Esophagus squamous epithelium (tissue), 5 donors: ENCODE measurements at regions not wholly inside any gene's neighbourhood (a gene's known extent, or its start where the extent isn't known, plus 50 kb on each side); places are given as distances from the start of the nearest gene placed in this dataset.
A peak's percentile ranks its signal among the peaks of the same experiment; 100 is the strongest.

Experiments
- DNase-seq: peaks from one replicate; lab custom pipeline; 2025; lab: John Stamatoyannopoulos, UW
- H3K27ac ChIP-seq, 4 donors: fragments of 200-600 bp; sonication (generic); one replicate each; pipeline ENCODE4 v1.5.1; 2016 to 2019; ENCODE audit warnings: mild to moderate bottlenecking in 1 of 4
- H3K27me3 ChIP-seq, 4 donors: fragments of 200-600 bp; sonication (generic); 1 replicate in 3 of 4; 2 replicates in 1 of 4; pipeline versions ENCODE4 v1.5.1 to v1.6.0; 2017 to 2021; ENCODE audit warnings: antibody characterized with exemption in 1 of 4
- H3K36me3 ChIP-seq, 3 donors: fragments of 200-600 bp; sonication (generic); one replicate each; pipeline ENCODE4 v1.5.1; 2016 to 2019
- H3K4me1 ChIP-seq, 3 donors: fragments of 200-600 bp; sonication (generic); one replicate each; pipeline ENCODE4 v1.5.1; 2017 to 2019
- H3K4me3 ChIP-seq, 4 donors: fragments of 200-600 bp; sonication (generic); 1 replicate in 3 of 4; 2 replicates in 1 of 4; pipeline ENCODE4 v1.5.1; 2016 to 2019; ENCODE audit warnings: mild to moderate bottlenecking in 2 of 4, moderate library complexity in 1 of 4
- H3K9me3 ChIP-seq, 3 donors: fragments of 200-600 bp; sonication (generic); one replicate each; pipeline ENCODE4 v1.5.1; 2016 to 2019
- POLR2A ChIP-seq, 4 donors: fragments of 450-650 bp; IDR thresholded peaks; one replicate each; pipeline ENCODE4 v1.6.1; 2017; ENCODE audit warnings: antibody characterized with exemption in 4 of 4, mild to moderate bottlenecking in 4 of 4, moderate library complexity in 3 of 4
- WGBS, 2 donors: methylation state at CpG; one replicate each; pipeline ENCODE4 v1.1.5; 2018; 5-methylcytosine and 5-hydroxymethylcytosine counted together
- intact Hi-C: fragments of 100-400 bp; cut with DNase I; formaldehyde crosslinking; loops from one replicate; pipeline ENCODE4 v1.15.0; 2022
- TF ChIP-seq, protein P1 (sequence below), 6 experiments: fragments of 450-650 bp in 4 of 6; fragments of 200-600 bp in 2 of 6; sonication (generic) in 2 of 6; IDR thresholded peaks; one replicate each; pipeline ENCODE4 v1.5.1; 2016 to 2019; ENCODE audit warnings: antibody characterized with exemption in 6 of 6, mild to moderate bottlenecking in 4 of 6, moderate library complexity in 4 of 6
- donor health status: DM: yes; HTN: yes; CAD: no.

DNA sequence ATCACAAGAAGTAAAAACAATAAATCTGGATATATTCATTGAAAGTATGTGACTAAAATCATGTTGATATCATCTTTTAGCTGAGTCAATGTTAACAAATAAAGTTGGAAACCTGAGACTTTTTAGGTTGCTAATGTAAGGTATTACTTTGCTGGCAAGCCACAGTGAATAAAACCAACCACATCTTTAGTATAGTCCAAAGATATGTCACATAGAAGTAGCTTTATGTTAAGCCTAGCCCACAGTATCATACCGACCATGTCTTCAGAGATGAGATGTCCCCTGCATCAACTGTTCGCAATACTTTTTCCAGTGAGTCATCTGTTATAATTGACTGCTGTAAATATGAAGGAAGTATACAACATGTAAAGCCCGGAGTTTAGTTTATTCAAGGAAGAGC, 107.6 kb upstream of the MCHR2 start:
- Histone ChIP-seq H3K4me1 (no peaks in the 10 kb centered on the region), H3K36me3 (no peaks in the 10 kb centered on the region), H3K9me3 (no peaks in the 10 kb centered on the region), H3K27ac (no peak overlapping the region), H3K4me3 (no peak overlapping the region), H3K27me3 (peaks cover 0 to 16% (median 0%) of the 10 kb centered on the region in 4 donors)
- intact Hi-C loops: no loop called here
- 70 to 76% methylated on average over 3 of the region's 3 CpGs for WGBS, 2 donors
- TF ChIP-seq, protein P1, sequence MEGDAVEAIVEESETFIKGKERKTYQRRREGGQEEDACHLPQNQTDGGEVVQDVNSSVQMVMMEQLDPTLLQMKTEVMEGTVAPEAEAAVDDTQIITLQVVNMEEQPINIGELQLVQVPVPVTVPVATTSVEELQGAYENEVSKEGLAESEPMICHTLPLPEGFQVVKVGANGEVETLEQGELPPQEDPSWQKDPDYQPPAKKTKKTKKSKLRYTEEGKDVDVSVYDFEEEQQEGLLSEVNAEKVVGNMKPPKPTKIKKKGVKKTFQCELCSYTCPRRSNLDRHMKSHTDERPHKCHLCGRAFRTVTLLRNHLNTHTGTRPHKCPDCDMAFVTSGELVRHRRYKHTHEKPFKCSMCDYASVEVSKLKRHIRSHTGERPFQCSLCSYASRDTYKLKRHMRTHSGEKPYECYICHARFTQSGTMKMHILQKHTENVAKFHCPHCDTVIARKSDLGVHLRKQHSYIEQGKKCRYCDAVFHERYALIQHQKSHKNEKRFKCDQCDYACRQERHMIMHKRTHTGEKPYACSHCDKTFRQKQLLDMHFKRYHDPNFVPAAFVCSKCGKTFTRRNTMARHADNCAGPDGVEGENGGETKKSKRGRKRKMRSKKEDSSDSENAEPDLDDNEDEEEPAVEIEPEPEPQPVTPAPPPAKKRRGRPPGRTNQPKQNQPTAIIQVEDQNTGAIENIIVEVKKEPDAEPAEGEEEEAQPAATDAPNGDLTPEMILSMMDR (IDR thresholded peaks at IDR 0.05): no peak
- no peak for TF ChIP-seq POLR2A (IDR thresholded peaks at IDR 0.05)
- DNase-seq: no peak

GRCh38 chr6:100100776-100101175, 106.8 kb upstream of the MCHR2 start:
- no peaks in the 10 kb centered on the region for H3K4me1 ChIP-seq
- no peak for DNase-seq
- no peaks in the 10 kb centered on the region for H3K36me3 ChIP-seq
- no peaks in the 10 kb centered on the region for H3K9me3 ChIP-seq
- no peak for TF ChIP-seq POLR2A (IDR thresholded peaks at IDR 0.05)
- TF ChIP-seq, protein P1 (IDR thresholded peaks at IDR 0.05): no peak
- H3K27ac ChIP-seq: no peak overlapping the region
- intact Hi-C loops: no loop called here
- no peak overlapping the region for H3K4me3 ChIP-seq
- peaks cover 0 to 7% (median 0%) of the 10 kb centered on the region in 4 donors for H3K27me3 ChIP-seq

DNA sequence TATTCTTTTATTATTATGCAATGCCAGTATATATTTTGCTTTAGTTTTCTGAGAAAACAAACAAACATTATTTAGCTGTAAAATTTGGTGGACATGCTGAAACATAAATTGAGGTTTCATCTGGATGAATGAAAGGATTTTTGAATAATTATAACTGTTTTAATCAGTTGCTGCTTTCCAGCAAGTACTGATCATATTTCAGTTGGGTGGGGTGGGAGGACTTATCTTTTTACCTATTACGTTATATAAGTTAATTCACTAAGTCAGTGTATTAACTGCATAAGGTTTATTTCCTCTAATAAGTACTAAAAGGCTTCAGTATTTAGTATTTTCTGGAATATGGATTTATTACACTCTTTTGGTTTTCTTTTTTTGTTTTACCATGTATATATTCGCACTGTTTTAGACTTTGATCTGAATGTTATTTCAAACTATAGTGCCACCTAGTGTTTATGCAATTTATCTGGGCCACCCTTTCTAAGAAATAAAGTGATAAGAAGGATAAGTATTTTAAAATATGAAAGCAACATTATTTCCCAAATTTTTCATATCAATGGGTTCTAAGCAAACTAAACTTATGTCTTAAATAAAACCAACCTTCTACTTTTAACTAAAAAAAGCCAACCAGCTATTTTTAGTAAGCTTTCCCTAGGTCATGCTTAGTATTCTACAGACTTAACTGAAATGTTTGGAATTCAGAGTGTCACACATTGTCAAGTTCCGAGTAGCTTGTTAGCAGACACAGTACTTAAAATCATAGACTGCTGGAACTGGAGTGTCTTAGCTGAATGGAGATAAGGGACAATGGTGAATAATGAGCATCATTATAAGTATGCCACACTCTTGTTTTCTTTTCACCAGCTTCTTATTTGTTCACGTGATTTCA, 105.4 kb upstream of the MCHR2 start:
- no peak for DNase-seq
- 25 to 32% methylated on average over 4 of the region's 4 CpGs for WGBS, 2 donors
- H3K4me1 ChIP-seq: no peaks in the 10 kb centered on the region

DNA sequence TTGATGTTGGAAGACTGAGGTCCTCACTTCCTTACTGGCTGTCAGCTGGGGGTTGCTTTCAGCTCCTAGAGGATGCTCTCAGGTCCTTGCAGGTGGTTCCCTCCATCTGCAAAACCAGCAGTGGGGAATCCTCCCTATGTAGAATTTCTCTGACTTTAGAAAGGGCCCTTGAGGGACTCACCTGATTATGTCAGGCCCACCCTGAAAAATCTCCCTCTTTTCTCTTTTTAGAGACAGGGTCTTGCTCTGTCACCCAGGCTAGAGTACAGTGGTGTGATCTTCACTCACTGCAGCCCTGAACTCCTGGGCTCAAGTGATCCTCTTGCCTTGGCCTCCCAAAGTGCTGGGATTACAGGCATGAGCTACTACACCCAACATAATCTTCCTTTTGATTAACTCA, 102.9 kb upstream of the MCHR2 start:
- Histone ChIP-seq H3K27me3 (no peaks in the 10 kb centered on the region), H3K36me3 (no peaks in the 10 kb centered on the region), H3K4me3 (no peak overlapping the region), H3K9me3 (no peaks in the 10 kb centered on the region), H3K27ac (no peak overlapping the region), H3K4me1 (no peaks in the 10 kb centered on the region)
- TF ChIP-seq POLR2A (IDR thresholded peaks at IDR 0.05): no peak
- TF ChIP-seq, protein P1 (IDR thresholded peaks at IDR 0.05): no peak
- no peak for DNase-seq
- intact Hi-C loops: no loop called here

More for the DNA sequence above, 105.4 kb upstream of the MCHR2 start:
- Histone ChIP-seq H3K4me3 (no peak overlapping the region), H3K27ac (no peak overlapping the region), H3K9me3 (no peaks in the 10 kb centered on the region), H3K36me3 (no peaks in the 10 kb centered on the region), H3K27me3 (peaks cover 0 to 4% (median 0%) of the 10 kb centered on the region in 4 donors)
- TF ChIP-seq, protein P1 (IDR thresholded peaks at IDR 0.05): peak in 4 of 6 experiments; percentile 8 to 53 (median 32)
- TF ChIP-seq POLR2A (IDR thresholded peaks at IDR 0.05): no peak
- intact Hi-C loops: no loop called here

DNA sequence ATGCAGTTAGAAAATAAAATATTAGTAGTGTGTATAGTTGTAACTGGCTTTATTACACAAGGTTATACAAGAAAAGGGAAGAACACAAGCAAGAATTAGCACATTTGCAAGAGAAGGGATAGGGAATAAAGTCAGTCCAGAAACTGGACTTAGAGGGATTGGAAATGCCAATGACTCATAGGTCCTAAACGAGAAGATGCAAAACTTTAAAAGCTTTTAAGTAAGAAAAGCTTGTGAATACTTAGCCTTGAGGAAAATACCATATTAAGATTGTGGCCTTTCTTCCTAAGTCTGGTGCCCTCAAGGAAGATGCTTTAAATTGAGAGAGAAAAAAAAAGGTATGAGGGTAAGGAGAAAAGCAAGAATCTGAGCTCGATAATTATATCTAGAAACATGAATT, 102.3 kb upstream of the MCHR2 start:
- no peak overlapping the region for H3K27ac ChIP-seq
- intact Hi-C loops: no loop called here

More for the DNA sequence above, 102.3 kb upstream of the MCHR2 start:
- no peaks in the 10 kb centered on the region for H3K27me3 ChIP-seq
- no peaks in the 10 kb centered on the region for H3K9me3 ChIP-seq
- TF ChIP-seq POLR2A (IDR thresholded peaks at IDR 0.05): no peak
- TF ChIP-seq, protein P1 (IDR thresholded peaks at IDR 0.05): no peak
- H3K36me3 ChIP-seq: no peaks in the 10 kb centered on the region
- WGBS, 2 donors: 48 to 50% methylated on average over 2 of the region's 2 CpGs
- DNase-seq: no peak
- no peaks in the 10 kb centered on the region for H3K4me1 ChIP-seq
- no peak overlapping the region for H3K4me3 ChIP-seq
